Calu3 (cell line): ENCODE measurements at regions not wholly inside any gene's neighbourhood (a gene's known extent, or its start where the extent isn't known, plus 50 kb on each side); places are given as distances from the start of the nearest gene placed in this dataset.

ENCODE experiments used
- BruUV-seq: library from RNA; stranded (reverse); fragments of 400-500 nt; replicated peaks from 2 replicates; lab custom pipeline; 2021; lab: Mats Ljungman, UMichigan
- CTCF ChIA-PET: fragments of 300-600 bp; sonication (Branson Sonifier 250); formaldehyde crosslinking; loops from one replicate; lab custom pipeline; 2022; ENCODE audit warnings: antibody characterized with exemption; lab: Charles Lee
- DNase-seq: peaks from one replicate; pipeline ENCODE4 v3.0.0; 2022
- H3K27ac Mint-ChIP-seq: one replicate; pipeline ENCODE4 v1.8.0; 2022; ENCODE audit warnings: mixed read lengths; ENCODE audit not compliant: unreplicated experiment
- H3K27me3 Mint-ChIP-seq: one replicate; pipeline ENCODE4 v1.8.0; 2022; ENCODE audit warnings: mixed read lengths; ENCODE audit not compliant: unreplicated experiment
- H3K36me3 Mint-ChIP-seq: one replicate; pipeline ENCODE4 v1.8.0; 2022; ENCODE audit warnings: mild to moderate bottlenecking, moderate library complexity, mixed read lengths; ENCODE audit not compliant: insufficient read depth, unreplicated experiment
- H3K4me1 Mint-ChIP-seq: one replicate; pipeline ENCODE4 v1.8.0; 2022; ENCODE audit warnings: mild to moderate bottlenecking, low read depth, mixed read lengths; ENCODE audit not compliant: unreplicated experiment
- H3K4me3 Mint-ChIP-seq: one replicate; pipeline ENCODE4 v1.8.0; 2022; ENCODE audit warnings: mild to moderate bottlenecking, low read depth, moderate library complexity, mixed read lengths; ENCODE audit not compliant: unreplicated experiment
- H3K9me3 Mint-ChIP-seq: one replicate; pipeline ENCODE4 v1.8.0; 2022; ENCODE audit warnings: low read depth, mixed read lengths; ENCODE audit not compliant: unreplicated experiment
- CTCF ChIP-seq: fragments of 200-600 bp; IDR thresholded peaks from one replicate; pipeline ENCODE4 v1.8.0; 2022; ENCODE audit warnings: antibody characterized with exemption; ENCODE audit not compliant: unreplicated experiment
- intact Hi-C: fragments of 100-400 bp; cut with micrococcal nuclease; formaldehyde crosslinking; loops from one replicate; pipeline ENCODE4 v1.10.0; 2022; ENCODE audit not compliant: unreplicated experiment

- no peak for DNase-seq
- H3K27me3 Mint-ChIP-seq = peaks cover 19% of the 10 kb centered on the region
- no peaks in the 10 kb centered on the region for H3K36me3 Mint-ChIP-seq
- H3K9me3 Mint-ChIP-seq = peaks cover 6% of the 10 kb centered on the region
- no peak overlapping the region for H3K27ac Mint-ChIP-seq
- H3K4me1 Mint-ChIP-seq = no peaks in the 10 kb centered on the region
- CTCF ChIA-PET = interaction anchor here (1.0 kb wide), 1 partner anchor 19 kb away, joined by 3 read pairs; no protein-coding TSS in a partner anchor
- intact Hi-C loops = no loop called here
- TF ChIP-seq CTCF = no peak
- no peak overlapping the region for H3K4me3 Mint-ChIP-seq
- BruUV-seq = no TSS peak
Observed at GRCh38 chr16:79362300-79362970, 238.1 kb downstream of the MAF start.

GRCh38 chr16:79361132-79361751 lies 239.3 kb downstream of the MAF start:
- H3K9me3 Mint-ChIP-seq = peaks cover 6% of the 10 kb centered on the region
- H3K36me3 Mint-ChIP-seq = no peaks in the 10 kb centered on the region
- TF ChIP-seq CTCF = no peak
- intact Hi-C loops = no loop called here
- no peak overlapping the region for H3K4me3 Mint-ChIP-seq
- H3K27me3 Mint-ChIP-seq = peaks cover 22% of the 10 kb centered on the region
- CTCF ChIA-PET = no interaction called here
- no peaks in the 10 kb centered on the region for H3K4me1 Mint-ChIP-seq
- H3K27ac Mint-ChIP-seq = no peak overlapping the region
- no peak for DNase-seq
- BruUV-seq = no TSS peak

GRCh38 chr16:79360267-79360666 lies 240.3 kb downstream of the MAF start:
- intact Hi-C loops = no loop called here
- no peak for DNase-seq
- no peak overlapping the region for H3K27ac Mint-ChIP-seq
- peaks cover 6% of the 10 kb centered on the region for H3K9me3 Mint-ChIP-seq
- TF ChIP-seq CTCF = no peak
- no peaks in the 10 kb centered on the region for H3K4me1 Mint-ChIP-seq
- H3K4me3 Mint-ChIP-seq = no peak overlapping the region
- no peaks in the 10 kb centered on the region for H3K36me3 Mint-ChIP-seq
- H3K27me3 Mint-ChIP-seq = peaks cover 32% of the 10 kb centered on the region
- CTCF ChIA-PET = no interaction called here
- BruUV-seq = no TSS peak

GRCh38 chr16:79359082-79359481 lies 241.5 kb downstream of the MAF start:
- H3K27me3 Mint-ChIP-seq = peaks cover 36% of the 10 kb centered on the region
- no peaks in the 10 kb centered on the region for H3K36me3 Mint-ChIP-seq
- no peaks in the 10 kb centered on the region for H3K4me1 Mint-ChIP-seq
- H3K27ac Mint-ChIP-seq = no peak overlapping the region
- no peak overlapping the region for H3K4me3 Mint-ChIP-seq
- no peak for TF ChIP-seq CTCF
- DNase-seq = no peak
- intact Hi-C loops = no loop called here
- no TSS peak for BruUV-seq
- CTCF ChIA-PET = no interaction called here
- peaks cover 4% of the 10 kb centered on the region for H3K9me3 Mint-ChIP-seq
